Mesendoderm (in vitro differentiated cells): ENCODE measurements at regions not wholly inside any gene's neighbourhood (a gene's known extent, or its start where the extent isn't known, plus 50 kb on each side); places are given as distances from the start of the nearest gene placed in this dataset.

Experiments used
- DNase-seq: peaks from one replicate; pipeline ENCODE4 v3.0.0; 2013
- H2AK5ac ChIP-seq: 2 replicates; pipeline ENCODE4 v1.6.1; 2013; ENCODE audit warnings: low read length, inconsistent platforms
- H2BK120ac ChIP-seq: 2 replicates; pipeline ENCODE4 v1.6.1; 2013; ENCODE audit warnings: low read depth, mild to moderate bottlenecking, low read length, moderate library complexity, mixed read lengths
- H2BK15ac ChIP-seq: replicated peaks from 2 replicates; pipeline ENCODE4 v1.6.1; 2013; ENCODE audit warnings: low read depth, mild to moderate bottlenecking, moderate library complexity
- H2BK5ac ChIP-seq: 2 replicates; pipeline ENCODE4 v1.6.1; 2013; ENCODE audit warnings: low read length, inconsistent platforms
- H3K18ac ChIP-seq: 2 replicates; pipeline ENCODE4 v1.6.1; 2013; ENCODE audit warnings: mild to moderate bottlenecking, low read length, mixed read lengths
- H3K23ac ChIP-seq: one replicate; pipeline ENCODE4 v1.6.1; 2013; ENCODE audit warnings: low read length
- H3K27ac ChIP-seq: 2 replicates; pipeline ENCODE4 v1.5.1; 2013; ENCODE audit warnings: low read depth, mild to moderate bottlenecking, inconsistent platforms, low read length, moderate library complexity
- H3K27me3 ChIP-seq: 2 replicates; pipeline ENCODE4 v1.6.1; 2013; ENCODE audit warnings: low read length, control low read depth, mild to moderate bottlenecking, inconsistent platforms; ENCODE audit not compliant: insufficient read depth, poor library complexity
- H3K36me3 ChIP-seq: 2 replicates; pipeline ENCODE4 v1.6.1; 2013; ENCODE audit warnings: low read length, inconsistent platforms; ENCODE audit not compliant: control insufficient read depth, insufficient read depth
- H3K4ac ChIP-seq: one replicate; pipeline ENCODE4 v1.6.1; 2013; ENCODE audit warnings: low read depth, mild to moderate bottlenecking, low read length, moderate library complexity
- H3K4me1 ChIP-seq: 2 replicates; pipeline ENCODE4 v1.6.1; 2013; ENCODE audit warnings: low read depth, low read length, inconsistent platforms; ENCODE audit not compliant: control insufficient read depth
- H3K4me2 ChIP-seq: 2 replicates; pipeline ENCODE4 v1.6.1; 2013; ENCODE audit warnings: low read length
- H3K4me3 ChIP-seq: 2 replicates; pipeline ENCODE4 v1.5.1; 2013; ENCODE audit warnings: mild to moderate bottlenecking, low read length
- H3K56ac ChIP-seq: one replicate; pipeline ENCODE4 v1.6.1; 2013; ENCODE audit warnings: low read length
- H3K79me1 ChIP-seq: 2 replicates; pipeline ENCODE4 v1.6.1; 2013; ENCODE audit warnings: low read length, inconsistent platforms
- H3K79me2 ChIP-seq: 2 replicates; pipeline ENCODE4 v1.6.1; 2013; ENCODE audit warnings: mild to moderate bottlenecking, low read length; ENCODE audit not compliant: control insufficient read depth, insufficient read depth
- H3K9ac ChIP-seq: 2 replicates; pipeline ENCODE4 v1.6.1; 2013; ENCODE audit warnings: low read length, inconsistent platforms
- H4K5ac ChIP-seq: one replicate; pipeline ENCODE4 v1.6.1; 2013; ENCODE audit warnings: low read length
- H4K8ac ChIP-seq: one replicate; pipeline ENCODE4 v1.6.1; 2013; ENCODE audit warnings: low read depth, mild to moderate bottlenecking, control low read depth, low read length, moderate library complexity
- WGBS: extraction: QIAGEN DNeasy Blood & Tissue Kit; methylation state at CpG from one replicate; pipeline ENCODE4 v1.1.7; 2013; ENCODE audit warnings: low lambda C conversion rate, missing lambda C conversion rate; ENCODE audit not compliant: insufficient coverage; ENCODE audit errors: extremely low coverage; 5-methylcytosine and 5-hydroxymethylcytosine counted together

DNA sequence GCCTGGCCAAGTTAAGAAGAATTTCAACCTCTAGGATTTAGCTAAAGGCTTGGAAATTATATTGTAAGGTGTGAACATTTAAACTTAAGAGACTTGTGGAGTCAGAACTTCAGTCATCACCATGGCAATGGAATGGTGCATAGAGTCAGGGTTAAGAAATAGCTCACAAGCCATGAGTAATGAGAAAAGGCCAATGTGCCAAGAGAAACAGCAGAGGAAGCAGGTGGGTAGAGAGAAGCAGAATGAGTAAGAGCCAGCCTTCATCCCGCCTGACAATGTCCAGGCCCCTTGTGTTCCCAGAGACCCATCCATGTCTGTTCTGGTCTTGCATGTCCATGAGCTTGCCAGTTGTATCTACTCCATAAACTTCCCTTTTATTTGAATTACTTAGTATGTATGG is 62.6 kb upstream of the TBX20 start:
- no peaks in the 10 kb centered on the region for H3K36me3 ChIP-seq
- no peak overlapping the region for H3K4ac ChIP-seq
- no peaks in the 10 kb centered on the region for H3K79me2 ChIP-seq
- no CpG with 5 or more reads among the region's 1 CpG for WGBS
- no peak overlapping the region for H3K27ac ChIP-seq
- no peak overlapping the region for H3K9ac ChIP-seq
- no peak overlapping the region for H4K5ac ChIP-seq
- no peak overlapping the region for H3K23ac ChIP-seq
- no peak overlapping the region for H4K8ac ChIP-seq
- H2AK5ac ChIP-seq, result no peak overlapping the region
- no peak overlapping the region for H3K4me2 ChIP-seq
- no peak overlapping the region for H2BK120ac ChIP-seq
- H2BK5ac ChIP-seq, result no peak overlapping the region
- no peak overlapping the region for H3K18ac ChIP-seq
- H3K4me1 ChIP-seq, result no peaks in the 10 kb centered on the region
- no peak overlapping the region for H3K4me3 ChIP-seq
- DNase-seq, result no peak
- H2BK15ac ChIP-seq, result no peak overlapping the region
- no peaks in the 10 kb centered on the region for H3K79me1 ChIP-seq
- H3K27me3 ChIP-seq, result no peaks in the 10 kb centered on the region
- H3K56ac ChIP-seq, result no peak overlapping the region

DNA sequence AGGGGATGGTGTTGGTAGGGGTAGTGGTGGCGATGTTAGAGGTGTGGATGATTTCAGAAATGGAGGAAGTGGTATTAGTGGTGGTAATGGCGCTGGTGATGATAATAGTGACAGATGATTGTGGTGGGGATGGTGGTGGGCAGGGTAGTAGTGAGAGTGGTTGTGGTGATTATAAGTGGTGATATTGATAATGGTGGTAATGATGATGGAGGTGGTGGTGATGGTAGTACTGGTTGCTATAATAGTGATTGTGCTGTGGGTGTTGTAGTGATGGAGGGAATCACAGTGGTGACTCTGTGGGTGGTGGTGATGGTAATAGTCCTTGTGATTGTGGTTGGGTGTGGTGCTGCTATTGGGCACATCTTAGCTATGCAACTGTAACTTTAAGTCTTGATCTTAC is 61.6 kb upstream of the TBX20 start:
- H3K79me2 ChIP-seq, result no peaks in the 10 kb centered on the region
- no peak overlapping the region for H3K4ac ChIP-seq
- no peak overlapping the region for H3K4me3 ChIP-seq
- H3K36me3 ChIP-seq, result no peaks in the 10 kb centered on the region
- no peak overlapping the region for H4K5ac ChIP-seq
- no peaks in the 10 kb centered on the region for H3K79me1 ChIP-seq
- H3K56ac ChIP-seq, result no peak overlapping the region
- DNase-seq, result no peak
- no peak overlapping the region for H3K23ac ChIP-seq
- no peak overlapping the region for H2BK15ac ChIP-seq
- H3K18ac ChIP-seq, result no peak overlapping the region
- H2BK5ac ChIP-seq, result no peak overlapping the region
- WGBS, result no CpG with 5 or more reads among the region's 2 CpGs
- H3K27ac ChIP-seq, result no peak overlapping the region
- H3K9ac ChIP-seq, result no peak overlapping the region
- H3K27me3 ChIP-seq, result no peaks in the 10 kb centered on the region
- no peak overlapping the region for H2AK5ac ChIP-seq
- no peak overlapping the region for H3K4me2 ChIP-seq
- no peak overlapping the region for H4K8ac ChIP-seq
- no peak overlapping the region for H2BK120ac ChIP-seq
- H3K4me1 ChIP-seq, result no peaks in the 10 kb centered on the region

DNA sequence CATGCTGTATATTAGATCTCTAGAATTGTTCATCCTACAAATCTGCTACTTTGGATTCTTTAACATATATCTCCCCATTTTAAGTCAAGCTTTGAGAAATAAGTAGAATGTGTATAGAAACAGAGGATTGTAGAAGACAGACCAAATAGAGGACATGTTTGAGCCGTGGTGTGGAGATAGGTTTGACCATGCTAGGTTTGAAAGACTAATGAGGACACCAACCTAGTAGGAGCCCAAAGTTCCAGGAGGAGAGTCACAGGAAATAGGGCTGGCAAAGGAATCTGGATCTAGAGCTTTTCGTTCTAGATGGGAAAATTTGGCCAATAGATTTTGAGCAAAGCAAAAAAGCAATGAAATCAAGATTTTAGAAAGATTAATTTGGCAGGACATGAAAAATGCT is 60.5 kb upstream of the TBX20 start:
- Histone ChIP-seq H3K4ac (no peak overlapping the region), H3K36me3 (no peaks in the 10 kb centered on the region), H2BK15ac (no peak overlapping the region), H3K56ac (no peak overlapping the region), H2AK5ac (no peak overlapping the region), H2BK120ac (no peak overlapping the region), H4K8ac (no peak overlapping the region), H2BK5ac (no peak overlapping the region), H3K18ac (no peak overlapping the region), H3K23ac (no peak overlapping the region), H3K4me1 (no peaks in the 10 kb centered on the region), H3K4me3 (no peak overlapping the region), H3K9ac (no peak overlapping the region), H3K27ac (no peak overlapping the region), H3K4me2 (no peak overlapping the region), H3K27me3 (no peaks in the 10 kb centered on the region), H4K5ac (no peak overlapping the region), H3K79me2 (no peaks in the 10 kb centered on the region), H3K79me1 (no peaks in the 10 kb centered on the region)
- WGBS, result no CpG with 5 or more reads among the region's 2 CpGs
- no peak for DNase-seq

- H3K4ac ChIP-seq, result no peak overlapping the region
- no peaks in the 10 kb centered on the region for H3K36me3 ChIP-seq
- H3K27me3 ChIP-seq, result no peaks in the 10 kb centered on the region
- no peak for DNase-seq
- no peak overlapping the region for H3K18ac ChIP-seq
- no peak overlapping the region for H3K23ac ChIP-seq
- H2BK120ac ChIP-seq, result no peak overlapping the region
- no peaks in the 10 kb centered on the region for H3K79me2 ChIP-seq
- H2BK5ac ChIP-seq, result no peak overlapping the region
- no peaks in the 10 kb centered on the region for H3K4me1 ChIP-seq
- H3K4me2 ChIP-seq, result no peak overlapping the region
- no peak overlapping the region for H2AK5ac ChIP-seq
- H4K8ac ChIP-seq, result no peak overlapping the region
- no peak overlapping the region for H3K4me3 ChIP-seq
- no peak overlapping the region for H3K9ac ChIP-seq
- no peak overlapping the region for H4K5ac ChIP-seq
- H3K56ac ChIP-seq, result no peak overlapping the region
- H3K27ac ChIP-seq, result no peak overlapping the region
- H3K79me1 ChIP-seq, result no peaks in the 10 kb centered on the region
- H2BK15ac ChIP-seq, result no peak overlapping the region
- WGBS, result no CpG with 5 or more reads among the region's 1 CpG
Measured at GRCh38 chr7:35313575-35313974, 59.7 kb upstream of the TBX20 start.
